ENCODE measurements at regions not wholly inside any gene's neighbourhood (a gene's known extent, or its start where the extent isn't known, plus 50 kb on each side); places are given as distances from the start of the nearest gene placed in this dataset.

DNA sequence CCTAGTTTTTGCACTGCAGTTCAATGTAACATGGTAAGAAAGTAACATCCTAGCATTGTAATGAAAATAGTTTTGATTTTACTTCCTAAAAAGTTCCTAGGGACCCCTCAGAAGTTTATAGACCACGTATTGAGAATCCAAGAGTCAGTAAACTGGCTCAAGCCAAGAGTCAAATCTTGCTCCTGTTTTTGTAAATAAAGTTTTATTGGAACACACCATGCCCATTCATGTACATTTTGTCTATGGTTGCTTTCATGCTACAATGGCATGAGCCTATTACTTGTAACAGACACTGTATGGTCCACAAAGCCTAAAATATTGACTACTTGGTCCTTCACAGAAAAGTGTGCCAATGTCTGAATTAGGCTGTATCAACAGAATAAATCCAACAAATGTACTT lies 301.0 kb downstream of the LMO4 start:
- ATAC-seq (no peak), DNase-seq (no peak)
- Histone ChIP-seq H3K4me1 (ENCODE audit: insufficient read depth, low read length) (no peaks in the 10 kb centered on the region; the same call in 1 of the 2 replicates), H4K20me1 (ENCODE audit: low read length) (no peaks in the 10 kb centered on the region), H3K9me2 (replicated peaks; ENCODE audit: low read length) (no peaks in the 10 kb centered on the region), H3K9ac (ENCODE audit: low read length) (no peak overlapping the region), H3K79me2 (ENCODE audit: low read length) (no peaks in the 10 kb centered on the region), H3K9me3 (ENCODE audit: low read length) (no peaks in the 10 kb centered on the region), H3K27ac (ENCODE audit: low read length) (no peak overlapping the region), H3K4me3 (ENCODE audit: low read length) (no peak overlapping the region), H3K27me3 (ENCODE audit: low read length) (no peaks in the 10 kb centered on the region), H2AFZ (ENCODE audit: low read length) (no peak overlapping the region), H3F3A (ENCODE audit: low read length, unreplicated experiment) (no peaks in the 10 kb centered on the region), H3K4me2 (ENCODE audit: low read length) (no peak overlapping the region), H3K36me3 (ENCODE audit: low read depth, low read length) (no peaks in the 10 kb centered on the region)
- ChIA-PET POLR2A (ENCODE audit: unreplicated experiment) (no interaction called here), CTCF (interaction anchor here (0.6 kb wide), 1 partner anchor 7 kb away, joined by 3 read pairs; no protein-coding TSS in a partner anchor)
- no peak for TF ChIP-seq EZH2phosphoT487 (IDR thresholded peaks at IDR 0.05; ENCODE audit: borderline replicate concordance, low read length)
- TF ChIP-seq CTCF (conservative IDR thresholded peaks at IDR 0.05; ENCODE audit: low read depth, low read length), result no peak
- TF ChIP-seq EZH2 (IDR thresholded peaks at IDR 0.05; ENCODE audit: low read length, unreplicated experiment), result no peak
- BruUV-seq (replicated peaks), result no TSS peak
- intact Hi-C loops (cut with micrococcal nuclease), result no loop called here

DNA sequence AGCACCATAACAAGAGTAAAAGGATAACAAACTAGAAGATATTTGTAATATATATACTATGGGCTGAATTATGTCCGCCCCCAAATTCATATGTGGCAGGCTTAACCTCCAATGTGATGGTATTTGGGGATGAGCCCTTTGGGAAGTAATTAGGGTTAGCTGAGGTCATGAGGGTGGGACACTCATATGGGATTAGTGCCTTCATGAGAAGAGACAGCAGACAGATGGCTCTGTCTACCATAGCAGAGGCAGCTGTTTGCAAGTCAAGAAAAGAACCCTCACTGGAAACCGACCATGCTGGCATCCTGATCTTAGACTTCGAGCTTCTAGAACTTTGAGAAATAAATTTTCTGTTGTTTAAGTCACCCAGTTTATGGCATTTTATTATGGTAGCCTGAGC lies 303.6 kb downstream of the LMO4 start:
- ChIA-PET POLR2A (ENCODE audit: unreplicated experiment) (no interaction called here), CTCF (no interaction called here)
- ATAC-seq, result no peak; the same call in 1 of the 2 replicates

More for the DNA sequence above, 303.6 kb downstream of the LMO4 start:
- intact Hi-C loops (cut with micrococcal nuclease), result no loop called here
- Histone ChIP-seq H3K27me3 (ENCODE audit: low read length) (no peaks in the 10 kb centered on the region), H3K4me3 (ENCODE audit: low read length) (no peak overlapping the region), H3K9me2 (replicated peaks; ENCODE audit: low read length) (no peaks in the 10 kb centered on the region), H3K79me2 (ENCODE audit: low read length) (no peaks in the 10 kb centered on the region), H2AFZ (ENCODE audit: low read length) (no peak overlapping the region), H3K36me3 (ENCODE audit: low read depth, low read length) (no peaks in the 10 kb centered on the region), H3K9me3 (ENCODE audit: low read length) (no peaks in the 10 kb centered on the region), H3K4me1 (ENCODE audit: insufficient read depth, low read length) (no peaks in the 10 kb centered on the region; the same call in 1 of the 2 replicates), H4K20me1 (ENCODE audit: low read length) (no peaks in the 10 kb centered on the region), H3K27ac (ENCODE audit: low read length) (no peak overlapping the region), H3F3A (ENCODE audit: low read length, unreplicated experiment) (no peaks in the 10 kb centered on the region), H3K4me2 (ENCODE audit: low read length) (no peak overlapping the region), H3K9ac (ENCODE audit: low read length) (no peak overlapping the region)
- DNase-seq, result peak; percentile 10
- TF ChIP-seq EZH2 (IDR thresholded peaks at IDR 0.05; ENCODE audit: low read length, unreplicated experiment), result no peak
- no peak for TF ChIP-seq EZH2phosphoT487 (IDR thresholded peaks at IDR 0.05; ENCODE audit: borderline replicate concordance, low read length)
- no peak for TF ChIP-seq CTCF (conservative IDR thresholded peaks at IDR 0.05; ENCODE audit: low read depth, low read length)
- no TSS peak for BruUV-seq (replicated peaks)

All from PC-3 (cell line).